Endothelial cell of umbilical vein (primary cell): ENCODE measurements at regions not wholly inside any gene's neighbourhood (a gene's known extent, or its start where the extent isn't known, plus 50 kb on each side); places are given as distances from the start of the nearest gene placed in this dataset.

Experiments used
- BruUV-seq: library from RNA; stranded (reverse); fragments of 400-500 nt; replicated peaks from 2 replicates; lab custom pipeline; 2021; lab: Mats Ljungman, UMichigan
- CTCF ChIA-PET: fragments of 300-600, 350-600 bp; sonication (Branson Sonifier 250); formaldehyde crosslinking; loops from one replicate; lab custom pipeline; 2021; ENCODE audit warnings: antibody characterized with exemption, inconsistent platforms; lab: Charles Lee
- POLR2A ChIA-PET: fragments of 300-600, 350-600 bp; sonication (Branson Sonifier 250); formaldehyde crosslinking; loops from one replicate; lab custom pipeline; 2021; ENCODE audit warnings: antibody characterized with exemption, inconsistent platforms; lab: Charles Lee
- DNase-seq: peaks from one replicate; pipeline ENCODE4 v3.0.0-alpha.2; 2011; ENCODE audit warnings: low read depth, low spot score
- FAIRE-seq: peaks from 2 replicates; lab custom pipeline; 2011; peaks lifted over from hg19 to GRCh38; lab: Jason Lieb, UNC
- H2AFZ ChIP-seq: 2 replicates; pipeline ENCODE4 v1.6.0; 2012; ENCODE audit warnings: low read depth, low read length, control low read depth, inconsistent platforms
- H3K27ac ChIP-seq: 2 replicates; pipeline ENCODE4 v1.5.1; 2011; ENCODE audit warnings: low read depth, mild to moderate bottlenecking, control low read depth, low read length, moderate library complexity; ENCODE audit not compliant: insufficient read depth
- H3K27me3 ChIP-seq, 2 experiments: 2 replicates each; pipeline versions ENCODE4 v1.6.0 to v1.6.1; 2011; ENCODE audit warnings: low read length in 2 of 2, mixed read lengths in 1 of 2; ENCODE audit not compliant: control insufficient read depth in 2 of 2, insufficient read depth in 2 of 2
- H3K36me3 ChIP-seq, 2 experiments: 2 replicates in 1 of 2; 3 replicates in 1 of 2; pipeline ENCODE4 v1.5.1; 2011; ENCODE audit warnings: low read length in 2 of 2, mild to moderate bottlenecking in 1 of 2, moderate library complexity in 1 of 2; ENCODE audit not compliant: control insufficient read depth in 2 of 2, insufficient read depth in 2 of 2; ENCODE audit errors: extremely low read depth in 1 of 2
- H3K4me1 ChIP-seq: 3 replicates; pipeline ENCODE4 v1.5.1; 2011; ENCODE audit warnings: mild to moderate bottlenecking, low read length; ENCODE audit not compliant: control insufficient read depth, insufficient read depth; ENCODE audit errors: extremely low read depth
- H3K4me2 ChIP-seq: 2 replicates; pipeline ENCODE4 v1.6.1; 2011; ENCODE audit warnings: low read length, control low read depth, mixed read lengths; ENCODE audit not compliant: insufficient read depth
- H3K4me3 ChIP-seq, 3 experiments: fragments of 200-600 bp in 1 of 3; sonication (generic), shearing (Covaris generic) in 1 of 3; replicated peaks in 1 of 3; 2 replicates each; pipeline ENCODE4 v1.5.1; 2011 to 2016; ENCODE audit warnings: control low read depth in 3 of 3, low read length in 3 of 3, mild to moderate bottlenecking in 2 of 3, inconsistent platforms in 1 of 3, low read depth in 1 of 3, moderate library complexity in 1 of 3; ENCODE audit not compliant: insufficient read depth in 1 of 3
- H3K79me2 ChIP-seq: 2 replicates; pipeline ENCODE4 v1.6.0; 2012; ENCODE audit warnings: low read length, inconsistent platforms; ENCODE audit not compliant: control insufficient read depth, insufficient read depth
- H3K9ac ChIP-seq: replicated peaks from 2 replicates; pipeline ENCODE3; 2011; ENCODE audit warnings: low read length, control low read depth; ENCODE audit not compliant: insufficient read depth; ENCODE audit errors: extremely low read depth
- H3K9me1 ChIP-seq: replicated peaks from 3 replicates; pipeline ENCODE4 v1.6.0; 2011; ENCODE audit warnings: mild to moderate bottlenecking, low read length; ENCODE audit not compliant: control insufficient read depth, insufficient read depth; ENCODE audit errors: extremely low read depth
- H3K9me3 ChIP-seq: replicated peaks from 2 replicates; pipeline ENCODE4 v1.5.1; 2012; ENCODE audit warnings: low read length, inconsistent platforms; ENCODE audit not compliant: control insufficient read depth, insufficient read depth
- H4K20me1 ChIP-seq: replicated peaks from 2 replicates; pipeline ENCODE3; 2011; ENCODE audit warnings: mild to moderate bottlenecking, low read length; ENCODE audit not compliant: control insufficient read depth, insufficient read depth; ENCODE audit errors: extremely low read depth
- CTCF ChIP-seq, 2 donors: IDR thresholded peaks; 1 replicate in 1 of 2; 2 replicates in 1 of 2; pipeline ENCODE4 v1.5.1; 2011; ENCODE audit warnings: low read length in 2 of 2, mild to moderate bottlenecking in 2 of 2, moderate library complexity in 2 of 2, control low read depth in 1 of 2, inconsistent platforms in 1 of 2, low read depth in 1 of 2; ENCODE audit not compliant: insufficient read depth in 1 of 2; ENCODE audit errors: extremely low read depth in 1 of 2
- EZH2 ChIP-seq: IDR thresholded peaks from 2 replicates; pipeline ENCODE4 v1.6.1; 2012; ENCODE audit warnings: borderline replicate concordance, low read depth, mild to moderate bottlenecking, moderate library complexity, low read length, inconsistent platforms; ENCODE audit not compliant: severe bottlenecking
- FOS ChIP-seq: IDR thresholded peaks from 2 replicates; pipeline ENCODE4 v1.6.1; 2011; ENCODE audit warnings: mild to moderate bottlenecking, low read length, moderate library complexity, borderline replicate concordance; ENCODE audit not compliant: insufficient read depth
- GATA2 ChIP-seq: IDR thresholded peaks from 2 replicates; pipeline ENCODE4 v1.7.0; 2011; ENCODE audit warnings: low read depth, mild to moderate bottlenecking, moderate library complexity, mixed read lengths, low read length; ENCODE audit not compliant: insufficient read length, insufficient read depth
- JUN ChIP-seq: IDR thresholded peaks from 2 replicates; pipeline ENCODE4 v1.6.1; 2011; ENCODE audit warnings: borderline replicate concordance, low read depth; ENCODE audit not compliant: insufficient read length, insufficient read depth
- MYC ChIP-seq: IDR thresholded peaks from one replicate; pipeline ENCODE4 v1.6.1; 2011; ENCODE audit warnings: mild to moderate bottlenecking, low read depth, low read length
- POLR2A ChIP-seq: IDR thresholded peaks from 2 replicates; pipeline ENCODE4 v1.6.1; 2012; ENCODE audit warnings: low read depth, mild to moderate bottlenecking, control low read depth, low read length
- POLR2AphosphoS5 ChIP-seq: IDR thresholded peaks from 2 replicates; pipeline ENCODE4 v1.6.1; 2012; ENCODE audit warnings: low read depth, mild to moderate bottlenecking, control low read depth, low read length, moderate library complexity; ENCODE audit not compliant: insufficient read depth
- dilution Hi-C: fragments of 300-500 bp; cut with MboI; formaldehyde crosslinking; loops from one replicate; pipeline ENCODE4 v1.15.0; 2019; ENCODE audit warnings: low sequenced_read_pairs; ENCODE audit not compliant: extremely low pct_ligation_motif_present
- intact Hi-C: fragments of 100-400 bp; cut with micrococcal nuclease; formaldehyde crosslinking; loops from one replicate; pipeline ENCODE4 v1.10.0; 2022
- TF ChIP-seq, protein P1 (sequence below): IDR thresholded peaks from 2 replicates; pipeline ENCODE4 v1.6.1; 2011; ENCODE audit not compliant: insufficient read depth, insufficient read length

DNA sequence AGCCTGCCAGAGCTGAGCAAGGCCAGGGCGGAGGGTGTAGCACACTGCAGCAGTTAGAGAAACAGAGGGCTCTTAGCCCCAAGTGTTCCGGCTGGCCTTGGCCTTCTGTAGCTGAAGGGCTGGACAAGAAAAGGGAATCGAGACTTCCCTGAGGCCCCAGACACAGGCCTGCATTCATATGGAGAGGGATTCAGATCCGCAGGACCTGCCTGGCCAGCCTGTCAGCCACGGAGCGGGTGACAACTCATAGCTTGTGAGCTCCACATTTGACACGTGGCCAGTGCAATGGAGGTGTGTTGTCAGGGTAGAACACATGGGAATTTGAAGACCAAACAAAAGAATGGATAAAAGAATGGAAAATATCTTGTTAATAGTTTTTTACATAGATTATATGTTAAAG lies 182.2 kb upstream of the GSC start:
- intact Hi-C loops: no loop called here
- TF ChIP-seq POLR2AphosphoS5 (no peak), EZH2 (no peak), GATA2 (no peak), POLR2A (no peak)
- no peak overlapping the region for H3K4me3 ChIP-seq
- H3K36me3 ChIP-seq: no peaks in the 10 kb centered on the region
- no peaks in the 10 kb centered on the region for H3K9me1 ChIP-seq
- ChIA-PET POLR2A (no interaction called here), CTCF (no interaction called here)
- no peaks in the 10 kb centered on the region for H3K79me2 ChIP-seq
- FAIRE-seq (no peak), DNase-seq (no peak)
- H3K9me3 ChIP-seq: no peaks in the 10 kb centered on the region
- H3K9ac ChIP-seq: no peak overlapping the region
- H2AFZ ChIP-seq: no peak overlapping the region
- H3K27me3 ChIP-seq: no peaks in the 10 kb centered on the region
- no peaks in the 10 kb centered on the region for H4K20me1 ChIP-seq
- BruUV-seq: no TSS peak
- no peak overlapping the region for H3K4me2 ChIP-seq
- dilution Hi-C loops: no loop called here
- H3K27ac ChIP-seq: no peak overlapping the region
- no peaks in the 10 kb centered on the region for H3K4me1 ChIP-seq

DNA sequence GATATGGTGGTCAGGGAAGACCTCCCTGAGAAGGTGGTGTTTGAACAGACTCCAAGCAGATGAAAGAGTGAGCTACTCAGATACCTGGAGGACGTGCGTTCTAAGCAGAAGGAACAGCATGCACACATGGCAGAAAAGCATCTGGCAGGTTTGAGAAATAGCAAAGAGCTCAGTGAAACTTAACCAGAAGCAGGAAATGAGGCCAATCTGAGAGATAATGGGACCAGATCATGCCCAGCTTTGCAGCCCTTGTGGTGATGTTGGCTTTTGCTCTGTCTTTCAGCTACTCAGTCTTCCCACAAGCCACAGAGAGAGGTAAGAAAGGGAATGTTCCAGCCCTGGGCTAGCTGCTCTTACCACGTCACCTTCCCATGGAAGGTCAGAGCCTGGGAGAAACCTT lies 176.3 kb upstream of the GSC start:
- Histone ChIP-seq H3K9ac (no peak overlapping the region), H3K4me1 (no peaks in the 10 kb centered on the region), H2AFZ (no peak overlapping the region), H3K4me3 (no peak overlapping the region), H3K27ac (no peak overlapping the region), H4K20me1 (no peaks in the 10 kb centered on the region), H3K9me3 (peaks cover 2% of the 10 kb centered on the region), H3K27me3 (no peaks in the 10 kb centered on the region), H3K36me3 (no peaks in the 10 kb centered on the region), H3K9me1 (no peaks in the 10 kb centered on the region), H3K79me2 (no peaks in the 10 kb centered on the region), H3K4me2 (no peak overlapping the region)
- dilution Hi-C loops (no loop called here), intact Hi-C loops (no loop called here)
- ChIA-PET POLR2A (no interaction called here), CTCF (no interaction called here)
- no peak for FAIRE-seq
- no peak for DNase-seq
- BruUV-seq: no TSS peak
- TF ChIP-seq POLR2AphosphoS5: no peak
- no peak for TF ChIP-seq JUN
- no peak for TF ChIP-seq FOS
- TF ChIP-seq EZH2: no peak
- TF ChIP-seq GATA2: no peak
- no peak for TF ChIP-seq CTCF (IDR thresholded peaks at IDR 0.05; ENCODE audit: extremely low read depth in 1 of 2, insufficient read depth in 1 of 2, low read depth in 1 of 2, low read length in 2 of 2)
- TF ChIP-seq POLR2A: no peak
- TF ChIP-seq, protein P1, sequence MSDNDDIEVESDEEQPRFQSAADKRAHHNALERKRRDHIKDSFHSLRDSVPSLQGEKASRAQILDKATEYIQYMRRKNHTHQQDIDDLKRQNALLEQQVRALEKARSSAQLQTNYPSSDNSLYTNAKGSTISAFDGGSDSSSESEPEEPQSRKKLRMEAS: no peak
- no peak for TF ChIP-seq MYC
